Stromal cell of bone marrow (primary cell): ENCODE measurements at regions not wholly inside any gene's neighbourhood (a gene's known extent, or its start where the extent isn't known, plus 50 kb on each side); places are given as distances from the start of the nearest gene placed in this dataset.
"Not testable (repeated sequence)": the region's sequence is repeated elsewhere in the genome, so short reads cannot be mapped to it uniquely, and the experiment has no call there.

Experiments
- DNase-seq: peaks from one replicate; pipeline ENCODE4 v3.0.0-alpha.2; 2012; ENCODE audit warnings: low read depth

DNA sequence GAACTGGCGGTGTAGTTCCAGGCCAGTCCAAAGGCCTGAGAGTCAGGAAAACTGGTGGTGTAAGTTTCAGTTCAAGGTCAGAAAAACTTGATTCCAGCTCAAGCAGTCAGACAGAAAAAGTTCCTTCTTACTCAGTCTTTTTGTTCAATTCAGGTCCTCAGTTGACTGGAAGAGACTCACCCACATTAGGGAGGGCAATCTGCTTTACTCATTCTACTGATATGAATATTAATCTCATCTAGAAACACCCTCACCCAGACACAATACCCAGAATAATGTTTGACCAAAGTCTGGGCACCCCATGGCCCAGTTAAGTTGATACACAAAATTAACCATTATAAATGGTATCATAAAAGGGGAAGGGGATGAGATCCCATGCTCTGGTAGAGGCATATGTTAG is 50.1 kb upstream of the LTA4H start:
- DNase-seq = no peak

- not testable (repeated sequence) for DNase-seq
These were observed 50.8 kb upstream of the LTA4H start for GRCh38 chr12:96086190-96086589.

GRCh38 chr12:96091833-96092232 is 56.4 kb upstream of the LTA4H start:
- DNase-seq = no peak

DNA sequence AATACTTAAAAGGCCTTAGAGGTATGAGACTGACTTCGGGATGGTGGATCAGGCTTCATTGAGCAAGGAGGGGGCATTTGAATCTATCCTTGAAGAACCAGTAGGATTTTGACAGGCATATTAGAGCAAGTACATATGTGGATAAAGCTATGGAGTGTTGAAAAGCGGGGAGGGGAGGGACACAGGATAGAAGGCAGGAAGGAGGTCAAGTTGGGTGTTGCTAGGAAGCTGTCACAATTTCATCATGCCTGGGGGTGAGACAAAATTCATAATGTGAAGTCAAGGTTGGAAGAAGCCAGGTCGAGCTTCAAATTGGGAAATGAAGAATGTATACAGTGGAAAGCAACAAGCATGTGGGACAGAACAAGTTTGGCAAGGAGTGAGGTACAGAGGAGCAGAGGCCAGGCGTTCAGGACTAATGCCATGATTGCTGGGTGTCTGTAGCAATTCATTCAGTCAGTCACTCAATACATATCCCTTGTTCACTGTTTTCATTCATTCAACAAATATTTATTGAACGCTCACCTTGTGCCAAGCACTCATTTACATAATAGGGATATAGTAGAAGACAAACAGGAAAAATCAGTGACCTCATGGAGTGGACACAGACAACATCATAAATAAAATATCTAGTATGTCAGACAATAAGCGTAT is 58.3 kb upstream of the LTA4H start:
- DNase-seq = no peak

DNA sequence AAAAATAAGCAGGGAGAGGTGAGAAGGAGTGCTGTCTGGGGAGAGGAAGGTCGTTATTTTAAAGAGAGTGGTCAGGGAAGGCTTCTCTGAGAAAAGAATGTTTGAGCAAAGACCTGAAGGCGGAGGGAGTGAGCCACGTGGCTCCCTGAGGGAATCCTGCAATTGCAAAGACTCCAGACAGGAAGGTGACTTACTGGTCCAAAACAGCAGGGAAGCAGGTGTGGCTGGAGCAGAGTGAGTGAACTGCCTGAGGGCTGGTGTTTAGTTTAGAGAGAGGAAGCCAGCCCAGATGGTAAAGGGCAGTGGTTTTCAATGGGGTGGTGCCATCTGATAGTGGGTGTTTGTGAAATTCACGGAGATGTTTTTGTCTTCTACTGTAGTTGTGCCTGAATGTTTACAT is 58.8 kb upstream of the LTA4H start:
- DNase-seq = no peak

- DNase-seq = no peak
These were observed 63.2 kb upstream of the LTA4H start for GRCh38 chr12:96098631-96099030.

- no peak for DNase-seq
These were observed 64.0 kb upstream of the LTA4H start for GRCh38 chr12:96099421-96099820.

- no peak for DNase-seq
These were observed 64.6 kb upstream of the LTA4H start for GRCh38 chr12:96099986-96100385.

DNA sequence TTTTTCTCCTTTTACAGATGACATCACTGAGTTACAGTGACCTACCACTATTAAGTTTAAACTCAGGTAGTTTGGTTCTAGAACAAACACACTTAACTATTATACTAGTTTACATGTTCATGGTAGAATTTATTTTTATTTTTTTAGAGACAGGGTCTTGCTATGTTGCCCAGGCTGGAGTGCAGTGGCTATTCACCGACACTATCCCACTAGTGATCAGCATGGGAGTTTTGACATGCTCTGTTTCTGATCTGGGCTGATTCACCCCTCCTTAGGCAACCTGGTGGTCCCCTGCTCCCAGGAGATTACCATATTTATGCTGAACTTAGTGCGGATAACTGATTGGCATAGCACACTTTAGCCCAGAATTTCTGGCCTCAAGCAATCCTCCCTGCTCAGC is 66.4 kb upstream of the LTA4H start:
- no peak for DNase-seq

DNA sequence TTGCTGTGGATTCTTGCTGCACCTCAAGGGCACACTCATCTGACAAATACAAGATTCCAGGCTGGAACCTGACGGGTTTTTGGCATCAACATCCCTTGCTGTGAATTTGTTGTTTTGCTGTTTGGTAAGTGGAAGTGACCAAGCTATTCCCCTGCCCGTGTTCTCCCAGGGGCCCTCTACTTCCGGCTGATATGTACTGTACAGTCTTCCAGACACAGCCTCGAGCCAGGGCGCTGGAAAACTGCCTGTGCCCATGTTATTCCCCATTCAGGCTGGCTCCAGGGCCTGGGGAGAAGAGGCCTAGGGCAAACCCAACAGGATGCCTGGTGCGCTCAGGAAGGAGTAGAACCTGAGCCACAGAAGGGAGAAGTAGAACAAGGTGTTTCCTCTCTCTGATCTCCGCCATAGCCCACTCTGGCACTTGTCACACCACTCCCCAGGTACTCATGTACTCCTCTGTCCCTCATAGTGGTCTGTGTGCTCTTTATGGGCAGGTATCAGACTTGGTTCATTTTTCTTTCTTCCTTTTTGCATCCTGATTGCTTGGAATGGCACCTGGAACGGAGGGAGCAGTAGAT is 67.8 kb upstream of the LTA4H start:
- DNase-seq = no peak

- no peak for DNase-seq
These were observed 69.2 kb upstream of the LTA4H start for GRCh38 chr12:96104566-96104965.

DNA sequence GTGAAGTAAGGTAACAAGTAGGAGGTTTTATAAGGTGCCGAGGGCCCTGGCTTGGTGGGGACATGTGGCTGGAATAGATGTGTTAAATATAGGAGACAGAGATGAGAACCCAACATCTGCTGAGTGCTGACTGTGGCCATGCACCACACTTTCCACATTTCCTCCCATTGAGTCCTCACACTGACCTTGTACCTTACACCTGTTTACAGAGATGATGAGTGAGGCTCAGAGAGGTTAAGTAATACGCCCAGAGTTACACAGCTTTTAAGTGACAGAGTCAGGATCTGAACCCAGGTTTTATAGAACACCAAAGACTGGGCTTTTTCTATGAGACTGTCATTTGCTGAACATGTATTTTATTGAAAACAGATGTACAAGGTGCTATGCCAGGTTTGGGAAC is 70.8 kb upstream of the LTA4H start:
- DNase-seq = no peak

- DNase-seq = no peak
These were observed 71.8 kb upstream of the LTA4H start for GRCh38 chr12:96107236-96107635.

GRCh38 chr12:96108321-96108720 is 72.9 kb upstream of the LTA4H start:
- no peak for DNase-seq

- not testable (repeated sequence) for DNase-seq
These were observed 73.6 kb upstream of the LTA4H start for GRCh38 chr12:96108941-96109340.

DNA sequence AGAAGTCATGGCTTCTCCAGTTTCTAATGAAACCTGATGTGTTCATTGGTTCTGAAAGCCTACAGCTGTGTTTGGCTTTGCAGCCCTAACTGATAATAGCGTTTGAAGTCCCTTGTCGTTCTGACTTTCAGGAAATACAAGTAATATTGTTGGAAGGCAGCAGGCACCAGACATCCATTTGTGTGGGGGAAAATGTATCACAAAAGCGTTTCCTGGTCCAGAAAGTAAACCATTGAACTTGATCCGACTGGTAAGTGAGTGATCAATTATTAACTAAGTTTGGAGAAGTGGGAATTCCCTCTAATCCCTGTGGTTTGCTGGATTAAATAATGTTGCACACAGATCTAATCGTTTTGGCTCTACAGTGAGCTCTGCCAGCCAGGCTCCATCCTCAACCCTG is 77.3 kb upstream of the LTA4H start:
- no peak for DNase-seq

GRCh38 chr12:96117460-96117859 is 76.7 kb upstream of the ELK3 start:
- DNase-seq = no peak

DNA sequence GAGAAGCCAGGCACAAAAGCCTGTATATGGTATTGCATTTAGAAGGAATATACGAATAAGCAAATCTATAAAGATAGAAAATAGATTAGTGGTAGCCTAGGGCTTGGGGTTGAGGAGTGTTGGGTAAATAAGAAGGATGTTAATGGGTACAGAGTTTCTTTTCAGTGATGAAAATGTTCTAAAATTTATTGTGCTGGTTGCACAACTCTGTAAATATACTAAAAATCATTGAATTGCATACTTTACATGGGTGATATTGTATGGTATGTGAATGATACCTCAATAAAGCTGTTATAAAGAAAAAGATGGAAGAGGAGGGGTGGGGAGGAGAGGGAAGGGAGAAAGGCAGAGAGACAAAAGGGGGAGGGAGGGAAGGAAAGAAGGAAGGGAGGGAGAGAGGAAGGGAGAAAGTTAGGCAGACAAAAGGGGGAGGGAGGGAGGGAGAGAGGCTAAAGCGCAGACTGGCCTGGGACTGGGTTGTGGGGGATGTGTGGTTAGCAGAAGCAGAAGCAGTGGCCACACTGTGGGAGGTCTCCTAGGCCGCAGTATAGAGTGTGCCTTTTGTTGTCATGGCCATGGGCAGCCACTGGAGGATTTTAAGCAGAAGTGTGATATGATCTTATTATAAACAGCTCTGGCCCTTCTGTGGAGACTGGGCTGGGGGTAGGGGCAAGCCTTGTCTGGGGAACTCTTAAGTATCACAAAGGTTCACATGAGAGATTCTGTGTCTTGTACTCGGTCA is 73.6 kb upstream of the ELK3 start:
- no peak for DNase-seq

GRCh38 chr12:96121271-96121711 is 72.9 kb upstream of the ELK3 start:
- DNase-seq = no peak

DNA sequence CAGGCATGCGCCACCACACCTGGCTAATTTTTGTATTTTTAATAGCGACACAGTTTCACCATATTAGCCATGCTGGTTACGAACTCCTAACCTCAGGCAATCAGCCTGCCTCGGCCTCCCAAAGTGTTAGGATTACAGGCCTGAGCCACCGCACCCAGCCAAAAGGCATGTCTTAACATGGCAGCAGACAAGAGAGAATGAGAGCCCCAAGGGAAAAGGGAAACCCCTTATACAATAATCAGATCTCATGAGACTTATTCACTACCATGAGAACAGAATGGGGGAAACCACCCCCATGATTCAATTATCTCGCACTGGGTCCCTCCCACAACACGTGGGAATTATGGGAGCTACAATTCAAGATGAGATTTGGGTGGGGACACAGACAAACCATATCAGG is 65.9 kb upstream of the ELK3 start:
- not testable (repeated sequence) for DNase-seq

DNA sequence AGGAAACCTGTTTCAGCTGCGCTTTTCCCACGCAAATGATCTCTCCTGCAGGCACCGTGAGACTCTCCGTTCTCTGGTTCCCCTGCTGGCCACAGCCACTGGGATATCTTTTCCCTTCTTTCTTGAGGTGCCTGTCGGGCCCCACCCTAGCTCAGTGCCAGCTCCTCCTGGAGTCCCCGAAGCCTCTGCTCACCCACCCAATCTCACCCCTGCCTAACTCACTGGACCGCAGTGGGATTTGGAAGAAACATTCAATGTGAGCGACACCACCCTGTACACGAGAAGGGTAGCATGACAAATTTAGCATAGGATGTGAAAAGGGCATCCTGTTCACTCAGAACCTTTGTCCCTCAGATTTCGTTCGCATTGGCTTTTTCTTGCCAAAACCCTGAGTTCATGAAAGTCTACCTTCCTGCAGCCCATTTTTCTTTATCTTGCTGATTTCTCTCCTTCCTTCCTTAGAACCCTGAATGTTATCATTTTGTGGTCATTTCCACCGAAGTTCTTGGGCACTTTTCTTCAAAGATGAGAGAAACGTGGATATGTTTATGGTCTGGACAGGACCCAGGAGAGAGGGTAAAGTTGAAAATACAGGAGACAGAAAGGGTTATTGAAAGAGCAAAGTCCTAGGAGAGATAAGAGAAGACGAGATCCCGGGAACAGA is 63.6 kb upstream of the ELK3 start:
- no peak for DNase-seq

DNA sequence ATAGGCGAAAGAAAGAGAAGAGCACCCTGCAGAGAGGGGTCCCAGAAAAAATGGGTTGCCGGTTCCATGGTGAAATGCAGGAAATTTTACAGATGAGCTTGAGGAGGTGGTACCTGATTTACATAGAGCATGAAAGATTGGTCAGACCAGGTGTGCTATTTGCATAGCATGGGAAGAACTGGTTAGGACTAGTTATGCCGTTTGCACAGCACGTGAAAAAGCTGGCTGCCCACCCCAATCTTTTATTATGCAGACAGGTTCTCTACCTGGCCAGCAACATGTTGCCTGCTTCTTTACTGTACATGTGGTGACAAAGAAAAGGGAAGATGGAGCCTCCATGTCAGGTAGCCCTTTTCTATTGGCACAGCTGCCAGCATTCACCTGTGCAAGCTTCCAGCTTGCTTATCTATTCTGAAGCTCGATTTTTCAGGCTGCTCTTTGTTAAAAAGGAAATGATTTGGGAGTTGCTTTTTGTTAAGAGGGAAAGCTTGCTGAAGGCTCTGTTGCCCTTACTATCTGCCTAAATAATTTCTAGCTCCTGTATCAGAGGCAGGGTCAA is 62.9 kb upstream of the ELK3 start:
- DNase-seq = no peak

DNA sequence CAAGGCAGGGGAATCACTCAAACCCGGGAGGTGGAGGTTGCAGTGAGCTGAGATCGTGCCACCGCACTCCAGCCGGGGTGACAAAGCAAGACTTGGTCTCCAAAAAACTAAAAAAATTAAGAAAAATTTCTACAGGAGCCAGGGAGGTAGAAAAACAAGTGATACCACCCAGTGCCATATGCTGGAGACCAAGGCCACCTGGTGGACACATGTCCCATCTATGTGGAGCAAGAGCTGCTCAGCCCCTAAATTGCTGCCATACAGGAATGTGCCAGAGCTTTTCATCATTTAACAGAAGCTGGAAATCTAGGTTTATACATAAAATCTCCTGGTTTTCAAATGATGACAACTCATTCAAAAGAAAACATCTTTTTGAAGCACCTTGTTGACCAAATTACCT is 61.4 kb upstream of the ELK3 start:
- no peak for DNase-seq
